Activated B cell treated with CpG ODN at 0.5 μM for 24 hours (primary cell): ENCODE measurements at regions not wholly inside any gene's neighbourhood (a gene's known extent, or its start where the extent isn't known, plus 50 kb on each side); places are given as distances from the start of the nearest gene placed in this dataset.

Experiments
- ATAC-seq: fragments of 200-7000 bp; cut with Tn5 transposase; one replicate; pipeline ENCODE4 v1.10.0; 2021; ENCODE audit warnings: low read depth, mild to moderate bottlenecking, moderate library complexity
- CTCF ChIA-PET: fragments of 350-600 bp; sonication (Branson Sonifier 250); formaldehyde crosslinking; loops from one replicate; lab custom pipeline; 2021; ENCODE audit warnings: antibody characterized with exemption; lab: Charles Lee
- POLR2A ChIA-PET: fragments of 350-600 bp; sonication (Branson Sonifier 250); formaldehyde crosslinking; loops from one replicate; lab custom pipeline; 2021; ENCODE audit warnings: antibody characterized with exemption; lab: Charles Lee
- DNase-seq: peaks from one replicate; pipeline ENCODE4 v3.0.0; 2022
- H3K27ac Mint-ChIP-seq: one replicate; pipeline ENCODE4 v1.8.0; 2020; ENCODE audit warnings: mixed read lengths
- H3K27me3 Mint-ChIP-seq: one replicate; pipeline ENCODE4 v1.8.0; 2021; ENCODE audit warnings: mixed read lengths
- H3K36me3 Mint-ChIP-seq: one replicate; pipeline ENCODE4 v1.8.0; 2021; ENCODE audit warnings: low read depth, mixed read lengths
- H3K4me1 Mint-ChIP-seq: one replicate; pipeline ENCODE4 v1.8.0; 2021; ENCODE audit warnings: mixed read lengths
- H3K4me3 Mint-ChIP-seq: one replicate; pipeline ENCODE4 v1.8.0; 2020; ENCODE audit warnings: mild to moderate bottlenecking, mixed read lengths
- H3K9me3 Mint-ChIP-seq: one replicate; pipeline ENCODE4 v1.8.0; 2020; ENCODE audit warnings: mixed read lengths
- CTCF ChIP-seq: fragments of 200-600 bp; IDR thresholded peaks from one replicate; pipeline ENCODE4 v1.8.0; 2022; ENCODE audit warnings: antibody characterized with exemption, mild to moderate bottlenecking
- intact Hi-C: fragments of 100-400 bp; cut with micrococcal nuclease; formaldehyde crosslinking; loops from one replicate; pipeline ENCODE4 v1.15.1; 2024

GRCh38 chr1:232550007-232550406, 79.9 kb downstream of the SIPA1L2 start:
- no peaks in the 10 kb centered on the region for H3K36me3 Mint-ChIP-seq
- no peak for ATAC-seq
- ChIA-PET POLR2A (no interaction called here), CTCF (no interaction called here)
- peaks cover 5% of the 10 kb centered on the region for H3K27me3 Mint-ChIP-seq
- intact Hi-C loops = no loop called here
- no peak for TF ChIP-seq CTCF
- H3K4me3 Mint-ChIP-seq = no peak overlapping the region
- H3K4me1 Mint-ChIP-seq = no peaks in the 10 kb centered on the region
- no peaks in the 10 kb centered on the region for H3K9me3 Mint-ChIP-seq
- no peak for DNase-seq
- H3K27ac Mint-ChIP-seq = no peak overlapping the region

- Mint-ChIP-seq H3K36me3 (no peaks in the 10 kb centered on the region), H3K9me3 (no peaks in the 10 kb centered on the region), H3K27ac (no peak overlapping the region), H3K4me1 (no peaks in the 10 kb centered on the region), H3K27me3 (peaks cover 3% of the 10 kb centered on the region), H3K4me3 (no peak overlapping the region)
- no peak for TF ChIP-seq CTCF
- intact Hi-C loops = no loop called here
- no peak for ATAC-seq
- ChIA-PET CTCF (no interaction called here), POLR2A (no interaction called here)
- DNase-seq = no peak
Observed at GRCh38 chr1:232548691-232549090, 81.2 kb downstream of the SIPA1L2 start.

GRCh38 chr1:232547938-232548484, 81.9 kb downstream of the SIPA1L2 start:
- Mint-ChIP-seq H3K27ac (no peak overlapping the region), H3K9me3 (no peaks in the 10 kb centered on the region), H3K27me3 (peaks cover 3% of the 10 kb centered on the region), H3K4me3 (no peak overlapping the region), H3K4me1 (no peaks in the 10 kb centered on the region), H3K36me3 (no peaks in the 10 kb centered on the region)
- POLR2A ChIA-PET = no interaction called here
- ATAC-seq (no peak), DNase-seq (no peak)
- TF ChIP-seq CTCF = no peak
- CTCF ChIA-PET = no interaction called here
- intact Hi-C loops = no loop called here

GRCh38 chr1:232542633-232543593, 87.0 kb downstream of the SIPA1L2 start:
- CTCF ChIA-PET = no interaction called here
- Mint-ChIP-seq H3K4me3 (no peak overlapping the region), H3K4me1 (no peaks in the 10 kb centered on the region), H3K27ac (no peak overlapping the region), H3K36me3 (no peaks in the 10 kb centered on the region), H3K9me3 (no peaks in the 10 kb centered on the region), H3K27me3 (no peaks in the 10 kb centered on the region)
- DNase-seq (no peak), ATAC-seq (no peak)
- no peak for TF ChIP-seq CTCF
- intact Hi-C loops = no loop called here
- POLR2A ChIA-PET = no interaction called here

GRCh38 chr1:232538943-232539302, 91.0 kb downstream of the SIPA1L2 start:
- no peak for ATAC-seq
- H3K4me1 Mint-ChIP-seq = no peaks in the 10 kb centered on the region
- ChIA-PET CTCF (no interaction called here), POLR2A (no interaction called here)
- H3K27me3 Mint-ChIP-seq = no peaks in the 10 kb centered on the region
- no peak for TF ChIP-seq CTCF
- H3K4me3 Mint-ChIP-seq = no peak overlapping the region
- no peaks in the 10 kb centered on the region for H3K36me3 Mint-ChIP-seq
- H3K27ac Mint-ChIP-seq = no peak overlapping the region
- no peak for DNase-seq
- no peaks in the 10 kb centered on the region for H3K9me3 Mint-ChIP-seq
- intact Hi-C loops = no loop called here
